KMS-11 (cell line): ENCODE measurements at regions not wholly inside any gene's neighbourhood (a gene's known extent, or its start where the extent isn't known, plus 50 kb on each side); places are given as distances from the start of the nearest gene placed in this dataset.

Experiments used
- H2AFZ ChIP-seq: fragments of 200-600 bp; sonication (generic); 2 replicates; pipeline ENCODE4 v1.6.1; 2016; ENCODE audit warnings: antibody characterized with exemption, mixed run types, low read depth
- H3K27ac ChIP-seq: fragments of 200-600 bp; sonication (generic); 2 replicates; pipeline ENCODE4 v1.6.1; 2016; ENCODE audit warnings: mild to moderate bottlenecking, mixed run types
- H3K27me3 ChIP-seq: fragments of 200-600 bp; sonication (generic); 2 replicates; pipeline ENCODE4 v1.6.1; 2017; ENCODE audit warnings: mild to moderate bottlenecking, low read depth, mixed run types, moderate library complexity; ENCODE audit not compliant: insufficient read depth
- H3K36me3 ChIP-seq: fragments of 200-600 bp; sonication (generic); 2 replicates; pipeline ENCODE4 v1.6.1; 2017; ENCODE audit warnings: mild to moderate bottlenecking, mixed run types; ENCODE audit not compliant: insufficient read depth
- H3K4me1 ChIP-seq: fragments of 200-600 bp; sonication (generic); 2 replicates; pipeline ENCODE4 v1.6.1; 2016; ENCODE audit warnings: mild to moderate bottlenecking, low read depth, mixed run types; ENCODE audit not compliant: poor library complexity, severe bottlenecking
- H3K4me2 ChIP-seq: fragments of 200-600 bp; sonication (generic); 2 replicates; pipeline ENCODE4 v1.7.0; 2016; ENCODE audit warnings: mild to moderate bottlenecking, mixed run types
- H3K4me3 ChIP-seq: fragments of 200-600 bp; sonication (generic); IDR thresholded peaks from 2 replicates; pipeline ENCODE4 v1.6.1; 2017; ENCODE audit warnings: low read depth, low read length, mixed read lengths; ENCODE audit not compliant: insufficient read depth
- H3K79me2 ChIP-seq: fragments of 200-600 bp; sonication (generic); 2 replicates; pipeline ENCODE4 v1.6.1; 2016; ENCODE audit warnings: low read depth, mixed run types; ENCODE audit not compliant: insufficient read depth
- H3K9ac ChIP-seq: fragments of 200-600 bp; sonication (generic); 2 replicates; pipeline ENCODE4 v1.6.1; 2016; ENCODE audit warnings: mild to moderate bottlenecking, mixed run types
- H4K20me1 ChIP-seq: fragments of 200-600 bp; sonication (generic); 2 replicates; pipeline ENCODE4 v1.6.1; 2016; ENCODE audit warnings: mild to moderate bottlenecking, mixed run types; ENCODE audit not compliant: insufficient read depth
- TF ChIP-seq, protein P1 (sequence below): fragments of 200-600 bp; sonication (generic); conservative IDR thresholded peaks from 2 replicates; pipeline ENCODE4 v1.6.1; 2017; ENCODE audit warnings: low read depth, mild to moderate bottlenecking, antibody characterized with exemption, low read length, moderate library complexity, mixed read lengths

GRCh38 chr4:59537246-59537886 is 1662.8 kb upstream of the ADGRL3 start:
- Histone ChIP-seq H3K4me1 (peaks cover 29% of the 10 kb centered on the region), H3K4me2 (no peak overlapping the region), H3K9ac (no peak overlapping the region), H3K27ac (no peak overlapping the region), H3K79me2 (no peaks in the 10 kb centered on the region), H3K4me3 (no peak overlapping the region), H3K36me3 (no peaks in the 10 kb centered on the region), H2AFZ (no peak overlapping the region), H4K20me1 (no peaks in the 10 kb centered on the region), H3K27me3 (no peaks in the 10 kb centered on the region)
- TF ChIP-seq, protein P1, sequence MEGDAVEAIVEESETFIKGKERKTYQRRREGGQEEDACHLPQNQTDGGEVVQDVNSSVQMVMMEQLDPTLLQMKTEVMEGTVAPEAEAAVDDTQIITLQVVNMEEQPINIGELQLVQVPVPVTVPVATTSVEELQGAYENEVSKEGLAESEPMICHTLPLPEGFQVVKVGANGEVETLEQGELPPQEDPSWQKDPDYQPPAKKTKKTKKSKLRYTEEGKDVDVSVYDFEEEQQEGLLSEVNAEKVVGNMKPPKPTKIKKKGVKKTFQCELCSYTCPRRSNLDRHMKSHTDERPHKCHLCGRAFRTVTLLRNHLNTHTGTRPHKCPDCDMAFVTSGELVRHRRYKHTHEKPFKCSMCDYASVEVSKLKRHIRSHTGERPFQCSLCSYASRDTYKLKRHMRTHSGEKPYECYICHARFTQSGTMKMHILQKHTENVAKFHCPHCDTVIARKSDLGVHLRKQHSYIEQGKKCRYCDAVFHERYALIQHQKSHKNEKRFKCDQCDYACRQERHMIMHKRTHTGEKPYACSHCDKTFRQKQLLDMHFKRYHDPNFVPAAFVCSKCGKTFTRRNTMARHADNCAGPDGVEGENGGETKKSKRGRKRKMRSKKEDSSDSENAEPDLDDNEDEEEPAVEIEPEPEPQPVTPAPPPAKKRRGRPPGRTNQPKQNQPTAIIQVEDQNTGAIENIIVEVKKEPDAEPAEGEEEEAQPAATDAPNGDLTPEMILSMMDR = no peak

DNA sequence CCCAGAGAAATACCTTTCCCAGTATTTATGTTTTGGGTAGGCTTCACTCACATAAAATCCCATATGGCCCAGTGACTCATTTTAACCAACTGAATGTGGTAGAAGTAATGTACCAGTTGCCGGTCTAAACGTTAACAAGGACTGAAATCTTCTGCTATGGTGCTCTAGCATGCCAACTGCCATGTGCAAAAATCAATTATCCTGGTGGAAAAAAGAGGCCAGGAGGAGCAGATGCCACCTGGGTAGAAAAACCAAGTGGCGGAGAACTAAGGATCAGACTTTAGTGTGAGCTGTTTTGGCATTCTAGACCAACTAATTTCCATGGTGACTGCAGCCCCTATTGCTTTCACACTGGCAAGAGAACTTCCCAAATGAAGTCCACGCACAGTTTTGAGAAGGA is 1660.7 kb upstream of the ADGRL3 start:
- H3K4me3 ChIP-seq = no peak overlapping the region
- peaks cover 27% of the 10 kb centered on the region for H3K4me1 ChIP-seq
- no peaks in the 10 kb centered on the region for H3K27me3 ChIP-seq
- H3K9ac ChIP-seq = no peak overlapping the region
- TF ChIP-seq, protein P1 = no peak
- no peaks in the 10 kb centered on the region for H4K20me1 ChIP-seq
- no peak overlapping the region for H3K27ac ChIP-seq
- H2AFZ ChIP-seq = no peak overlapping the region
- no peaks in the 10 kb centered on the region for H3K79me2 ChIP-seq
- no peaks in the 10 kb centered on the region for H3K36me3 ChIP-seq
- no peak overlapping the region for H3K4me2 ChIP-seq

DNA sequence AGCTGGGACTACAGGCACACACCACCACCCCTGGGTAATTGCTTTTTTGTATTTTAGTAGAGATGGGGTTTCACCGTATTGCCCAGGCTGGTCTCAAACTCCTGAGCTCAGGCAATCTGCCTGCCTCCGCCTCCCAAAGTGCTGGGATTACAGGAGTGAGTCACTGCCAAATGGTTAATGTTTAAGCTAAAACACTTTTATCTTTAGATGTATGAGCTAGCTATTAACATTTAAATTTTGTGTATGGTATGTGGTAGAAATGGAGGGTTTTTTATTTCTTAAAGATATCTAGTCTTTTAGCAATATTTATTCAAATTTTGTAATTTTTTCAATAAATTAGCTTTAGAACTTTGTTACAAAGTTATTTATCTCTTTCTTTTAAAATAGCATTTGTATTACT is 1659.8 kb upstream of the ADGRL3 start:
- Histone ChIP-seq H3K79me2 (no peaks in the 10 kb centered on the region), H2AFZ (no peak overlapping the region), H3K27me3 (no peaks in the 10 kb centered on the region), H3K36me3 (no peaks in the 10 kb centered on the region), H3K4me2 (no peak overlapping the region), H4K20me1 (no peaks in the 10 kb centered on the region), H3K4me3 (no peak overlapping the region), H3K27ac (no peak overlapping the region), H3K9ac (no peak overlapping the region), H3K4me1 (peaks cover 18% of the 10 kb centered on the region)
- TF ChIP-seq, protein P1 = no peak

GRCh38 chr4:59553063-59553720 is 1646.9 kb upstream of the ADGRL3 start:
- peak overlapping the region; percentile 84 for H3K4me2 ChIP-seq

More at GRCh38 chr4:59553063-59553720, 1646.9 kb upstream of the ADGRL3 start:
- Histone ChIP-seq H3K4me3 (no peak overlapping the region), H3K27me3 (no peaks in the 10 kb centered on the region), H4K20me1 (no peaks in the 10 kb centered on the region), H3K27ac (peak overlapping the region; percentile 87), H3K4me1 (peaks cover 12% of the 10 kb centered on the region), H3K9ac (peak overlapping the region; percentile 68), H3K79me2 (no peaks in the 10 kb centered on the region), H3K36me3 (no peaks in the 10 kb centered on the region), H2AFZ (peak overlapping the region; percentile 65)
- TF ChIP-seq, protein P1 = no peak
